SK-N-SH (cell line): ENCODE measurements at regions not wholly inside any gene's neighbourhood (a gene's known extent, or its start where the extent isn't known, plus 50 kb on each side); places are given as distances from the start of the nearest gene placed in this dataset.

Experiments used
- EP300 ChIP-seq, 2 experiments: IDR thresholded peaks; 2 replicates each; pipeline versions ENCODE4 v1.4.0 to v1.6.1; 2012; ENCODE audit warnings: borderline replicate concordance in 1 of 2, low read depth in 1 of 2, low read length in 1 of 2
- EZH2phosphoT487 ChIP-seq: fragments of 200-600 bp; sonication (generic); IDR thresholded peaks from 2 replicates; pipeline ENCODE4 v1.6.1; 2017; ENCODE audit warnings: low read depth, mixed run types, mild to moderate bottlenecking, antibody characterized with exemption, moderate library complexity, borderline replicate concordance
- FOXM1 ChIP-seq: IDR thresholded peaks from 2 replicates; pipeline ENCODE4 v1.4.0; 2012; ENCODE audit warnings: low read depth, mild to moderate bottlenecking
- TAF1 ChIP-seq: IDR thresholded peaks from 2 replicates; pipeline ENCODE4 v1.6.1; 2012; ENCODE audit warnings: low read depth, mild to moderate bottlenecking, low read length, moderate library complexity, borderline replicate concordance
- TCF12 ChIP-seq: IDR thresholded peaks from 2 replicates; pipeline ENCODE4 v1.4.0; 2012
- TF ChIP-seq, protein P1 (sequence below): fragments of 150-350 bp; IDR thresholded peaks from 2 replicates; pipeline ENCODE4 v1.6.1; 2017; ENCODE audit warnings: antibody characterized with exemption, low read length, low read depth, borderline replicate concordance
- TF ChIP-seq, protein P2 (sequence below): fragments of 200-600 bp; sonication (generic); IDR thresholded peaks from 2 replicates; pipeline ENCODE4 v1.6.1; 2017; ENCODE audit warnings: antibody characterized with exemption, mild to moderate bottlenecking, moderate library complexity
- TF ChIP-seq, protein P3 (sequence below): IDR thresholded peaks from 2 replicates; pipeline ENCODE4 v1.4.0; 2012; ENCODE audit warnings: low read depth, borderline replicate concordance
- TF ChIP-seq, protein P4 (sequence below): IDR thresholded peaks from 2 replicates; pipeline ENCODE4 v1.4.0; 2012; ENCODE audit warnings: low read depth
- TF ChIP-seq, protein P5 (sequence below): IDR thresholded peaks from 2 replicates; pipeline ENCODE4 v1.6.1; 2012; ENCODE audit warnings: mild to moderate bottlenecking, low read depth, low read length, moderate library complexity

DNA sequence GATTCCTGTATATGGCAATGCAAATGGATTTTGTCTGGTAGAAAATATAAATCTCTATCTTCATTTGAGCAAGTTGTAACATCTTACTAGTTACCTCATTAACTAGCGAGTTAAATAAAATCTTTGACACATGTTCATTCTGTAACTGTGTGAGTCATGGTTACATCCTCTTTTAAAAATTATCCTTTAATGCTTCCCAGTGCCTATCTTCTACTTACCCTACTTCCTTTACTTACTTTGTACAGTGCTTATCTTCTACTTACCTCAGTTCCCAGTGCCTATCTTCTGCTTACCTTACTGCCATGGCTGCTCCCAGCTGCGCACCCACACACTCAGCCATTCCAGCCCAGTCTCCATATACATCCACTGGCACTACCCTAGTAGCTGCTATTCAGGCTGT is 71.9 kb upstream of the GOLGA8B start:
- TF ChIP-seq TCF12 (no peak), EP300 (IDR thresholded peaks at IDR 0.05; ENCODE audit: borderline replicate concordance in 1 of 2, low read depth in 1 of 2, low read length in 1 of 2) (no peak), FOXM1 (no peak), TAF1 (no peak), EZH2phosphoT487 (no peak)
- TF ChIP-seq, protein P1, sequence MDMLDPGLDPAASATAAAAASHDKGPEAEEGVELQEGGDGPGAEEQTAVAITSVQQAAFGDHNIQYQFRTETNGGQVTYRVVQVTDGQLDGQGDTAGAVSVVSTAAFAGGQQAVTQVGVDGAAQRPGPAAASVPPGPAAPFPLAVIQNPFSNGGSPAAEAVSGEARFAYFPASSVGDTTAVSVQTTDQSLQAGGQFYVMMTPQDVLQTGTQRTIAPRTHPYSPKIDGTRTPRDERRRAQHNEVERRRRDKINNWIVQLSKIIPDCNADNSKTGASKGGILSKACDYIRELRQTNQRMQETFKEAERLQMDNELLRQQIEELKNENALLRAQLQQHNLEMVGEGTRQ, result no peak
- TF ChIP-seq, protein P2, sequence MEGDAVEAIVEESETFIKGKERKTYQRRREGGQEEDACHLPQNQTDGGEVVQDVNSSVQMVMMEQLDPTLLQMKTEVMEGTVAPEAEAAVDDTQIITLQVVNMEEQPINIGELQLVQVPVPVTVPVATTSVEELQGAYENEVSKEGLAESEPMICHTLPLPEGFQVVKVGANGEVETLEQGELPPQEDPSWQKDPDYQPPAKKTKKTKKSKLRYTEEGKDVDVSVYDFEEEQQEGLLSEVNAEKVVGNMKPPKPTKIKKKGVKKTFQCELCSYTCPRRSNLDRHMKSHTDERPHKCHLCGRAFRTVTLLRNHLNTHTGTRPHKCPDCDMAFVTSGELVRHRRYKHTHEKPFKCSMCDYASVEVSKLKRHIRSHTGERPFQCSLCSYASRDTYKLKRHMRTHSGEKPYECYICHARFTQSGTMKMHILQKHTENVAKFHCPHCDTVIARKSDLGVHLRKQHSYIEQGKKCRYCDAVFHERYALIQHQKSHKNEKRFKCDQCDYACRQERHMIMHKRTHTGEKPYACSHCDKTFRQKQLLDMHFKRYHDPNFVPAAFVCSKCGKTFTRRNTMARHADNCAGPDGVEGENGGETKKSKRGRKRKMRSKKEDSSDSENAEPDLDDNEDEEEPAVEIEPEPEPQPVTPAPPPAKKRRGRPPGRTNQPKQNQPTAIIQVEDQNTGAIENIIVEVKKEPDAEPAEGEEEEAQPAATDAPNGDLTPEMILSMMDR, result no peak
- TF ChIP-seq, protein P3, sequence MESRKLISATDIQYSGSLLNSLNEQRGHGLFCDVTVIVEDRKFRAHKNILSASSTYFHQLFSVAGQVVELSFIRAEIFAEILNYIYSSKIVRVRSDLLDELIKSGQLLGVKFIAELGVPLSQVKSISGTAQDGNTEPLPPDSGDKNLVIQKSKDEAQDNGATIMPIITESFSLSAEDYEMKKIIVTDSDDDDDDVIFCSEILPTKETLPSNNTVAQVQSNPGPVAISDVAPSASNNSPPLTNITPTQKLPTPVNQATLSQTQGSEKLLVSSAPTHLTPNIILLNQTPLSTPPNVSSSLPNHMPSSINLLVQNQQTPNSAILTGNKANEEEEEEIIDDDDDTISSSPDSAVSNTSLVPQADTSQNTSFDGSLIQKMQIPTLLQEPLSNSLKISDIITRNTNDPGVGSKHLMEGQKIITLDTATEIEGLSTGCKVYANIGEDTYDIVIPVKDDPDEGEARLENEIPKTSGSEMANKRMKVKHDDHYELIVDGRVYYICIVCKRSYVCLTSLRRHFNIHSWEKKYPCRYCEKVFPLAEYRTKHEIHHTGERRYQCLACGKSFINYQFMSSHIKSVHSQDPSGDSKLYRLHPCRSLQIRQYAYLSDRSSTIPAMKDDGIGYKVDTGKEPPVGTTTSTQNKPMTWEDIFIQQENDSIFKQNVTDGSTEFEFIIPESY, result no peak
- TF ChIP-seq, protein P4, sequence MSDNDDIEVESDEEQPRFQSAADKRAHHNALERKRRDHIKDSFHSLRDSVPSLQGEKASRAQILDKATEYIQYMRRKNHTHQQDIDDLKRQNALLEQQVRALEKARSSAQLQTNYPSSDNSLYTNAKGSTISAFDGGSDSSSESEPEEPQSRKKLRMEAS, result no peak
- TF ChIP-seq, protein P5, sequence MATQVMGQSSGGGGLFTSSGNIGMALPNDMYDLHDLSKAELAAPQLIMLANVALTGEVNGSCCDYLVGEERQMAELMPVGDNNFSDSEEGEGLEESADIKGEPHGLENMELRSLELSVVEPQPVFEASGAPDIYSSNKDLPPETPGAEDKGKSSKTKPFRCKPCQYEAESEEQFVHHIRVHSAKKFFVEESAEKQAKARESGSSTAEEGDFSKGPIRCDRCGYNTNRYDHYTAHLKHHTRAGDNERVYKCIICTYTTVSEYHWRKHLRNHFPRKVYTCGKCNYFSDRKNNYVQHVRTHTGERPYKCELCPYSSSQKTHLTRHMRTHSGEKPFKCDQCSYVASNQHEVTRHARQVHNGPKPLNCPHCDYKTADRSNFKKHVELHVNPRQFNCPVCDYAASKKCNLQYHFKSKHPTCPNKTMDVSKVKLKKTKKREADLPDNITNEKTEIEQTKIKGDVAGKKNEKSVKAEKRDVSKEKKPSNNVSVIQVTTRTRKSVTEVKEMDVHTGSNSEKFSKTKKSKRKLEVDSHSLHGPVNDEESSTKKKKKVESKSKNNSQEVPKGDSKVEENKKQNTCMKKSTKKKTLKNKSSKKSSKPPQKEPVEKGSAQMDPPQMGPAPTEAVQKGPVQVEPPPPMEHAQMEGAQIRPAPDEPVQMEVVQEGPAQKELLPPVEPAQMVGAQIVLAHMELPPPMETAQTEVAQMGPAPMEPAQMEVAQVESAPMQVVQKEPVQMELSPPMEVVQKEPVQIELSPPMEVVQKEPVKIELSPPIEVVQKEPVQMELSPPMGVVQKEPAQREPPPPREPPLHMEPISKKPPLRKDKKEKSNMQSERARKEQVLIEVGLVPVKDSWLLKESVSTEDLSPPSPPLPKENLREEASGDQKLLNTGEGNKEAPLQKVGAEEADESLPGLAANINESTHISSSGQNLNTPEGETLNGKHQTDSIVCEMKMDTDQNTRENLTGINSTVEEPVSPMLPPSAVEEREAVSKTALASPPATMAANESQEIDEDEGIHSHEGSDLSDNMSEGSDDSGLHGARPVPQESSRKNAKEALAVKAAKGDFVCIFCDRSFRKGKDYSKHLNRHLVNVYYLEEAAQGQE, result no peak
